Body of pancreas (tissue), 4 donors: ENCODE measurements at regions not wholly inside any gene's neighbourhood (a gene's known extent, or its start where the extent isn't known, plus 50 kb on each side); places are given as distances from the start of the nearest gene placed in this dataset.

ENCODE experiments used
- CTCF ChIP-seq, 7 experiments: fragments of 450-650 bp in 4 of 7; fragments of 200-600 bp in 3 of 7; sonication (generic) in 3 of 7; IDR thresholded peaks; one replicate each; pipeline ENCODE4 v1.5.1; 2016 to 2019; ENCODE audit warnings: antibody characterized with exemption in 7 of 7
- POLR2A ChIP-seq, 3 donors: fragments of 450-650 bp; IDR thresholded peaks; one replicate each; pipeline ENCODE4 v1.6.1; 2016; ENCODE audit warnings: antibody characterized with exemption in 3 of 3, mild to moderate bottlenecking in 2 of 3

GRCh38 chr1:87179076-87179810, 149.4 kb upstream of the LMO4 start:
- TF ChIP-seq CTCF (IDR thresholded peaks at IDR 0.05) (no peak), POLR2A (IDR thresholded peaks at IDR 0.05) (no peak)
